Gastroesophageal sphincter (tissue), 4 donors: ENCODE measurements at regions not wholly inside any gene's neighbourhood (a gene's known extent, or its start where the extent isn't known, plus 50 kb on each side); places are given as distances from the start of the nearest gene placed in this dataset.

Experiments
- ATAC-seq: fragments of 150-250 bp; one replicate; pipeline ENCODE4 v1.9.1; 2016; ENCODE audit warnings: mild to moderate bottlenecking, moderate library complexity
- H3K27ac ChIP-seq, 4 donors: fragments of 200-600 bp; sonication (generic) in 3 of 4; 1 replicate in 3 of 4; 2 replicates in 1 of 4; pipeline ENCODE4 v1.5.1; 2016 to 2019
- H3K27me3 ChIP-seq: fragments of 200-600 bp; sonication (generic); one replicate; pipeline ENCODE4 v1.5.1; 2019
- H3K36me3 ChIP-seq, 2 donors: fragments of 200-600 bp; sonication (generic); one replicate each; pipeline ENCODE4 v1.5.1; 2019; ENCODE audit warnings: control low read depth in 1 of 2
- H3K4me1 ChIP-seq, 3 donors: fragments of 200-600 bp; sonication (generic); 1 replicate in 2 of 3; 2 replicates in 1 of 3; pipeline ENCODE4 v1.5.1; 2016 to 2019; ENCODE audit warnings: control low read depth in 2 of 3
- H3K4me3 ChIP-seq, 2 donors: fragments of 200-600 bp; sonication (generic); one replicate each; pipeline ENCODE4 v1.5.1; 2019; ENCODE audit warnings: mild to moderate bottlenecking in 1 of 2, moderate library complexity in 1 of 2
- H3K9me3 ChIP-seq, 3 donors: fragments of 200-600 bp; sonication (generic); one replicate each; pipeline ENCODE4 v1.5.1; 2017 to 2019; ENCODE audit warnings: control low read depth in 2 of 3
- EP300 ChIP-seq: sonication (generic); formaldehyde crosslinking; IDR thresholded peaks from one replicate; pipeline ENCODE4 v1.6.1; 2017; ENCODE audit warnings: antibody characterized with exemption, mild to moderate bottlenecking
- POLR2A ChIP-seq, 2 donors: fragments of 450-650 bp; IDR thresholded peaks; one replicate each; pipeline ENCODE4 v1.6.1; 2017; ENCODE audit warnings: antibody characterized with exemption in 2 of 2, mild to moderate bottlenecking in 2 of 2, moderate library complexity in 1 of 2
- POLR2AphosphoS5 ChIP-seq: sonication (generic); formaldehyde crosslinking; IDR thresholded peaks from one replicate; pipeline ENCODE4 v1.6.1; 2017; ENCODE audit warnings: antibody characterized with exemption
- WGBS, 2 donors: methylation state at CpG; one replicate each; pipeline ENCODE4 v1.1.5; 2018; ENCODE audit warnings: low coverage in 1 of 2; 5-methylcytosine and 5-hydroxymethylcytosine counted together
- TF ChIP-seq, protein P1 (sequence below), 4 experiments: fragments of 200-600 bp in 2 of 4; fragments of 450-650 bp in 2 of 4; sonication (generic) in 1 of 4; IDR thresholded peaks; one replicate each; pipeline ENCODE4 v1.5.1; 2017 to 2019; ENCODE audit warnings: antibody characterized with exemption in 4 of 4, mild to moderate bottlenecking in 2 of 4, moderate library complexity in 2 of 4

- Histone ChIP-seq H3K4me1 (no peaks in the 10 kb centered on the region), H3K4me3 (no peak overlapping the region), H3K27me3 (no peaks in the 10 kb centered on the region), H3K27ac (no peak overlapping the region), H3K9me3 (no peaks in the 10 kb centered on the region), H3K36me3 (no peaks in the 10 kb centered on the region)
- no peak for ATAC-seq
- 76 to 89% methylated on average over 2 of the region's 2 CpGs for WGBS, 2 donors
- TF ChIP-seq, protein P1, sequence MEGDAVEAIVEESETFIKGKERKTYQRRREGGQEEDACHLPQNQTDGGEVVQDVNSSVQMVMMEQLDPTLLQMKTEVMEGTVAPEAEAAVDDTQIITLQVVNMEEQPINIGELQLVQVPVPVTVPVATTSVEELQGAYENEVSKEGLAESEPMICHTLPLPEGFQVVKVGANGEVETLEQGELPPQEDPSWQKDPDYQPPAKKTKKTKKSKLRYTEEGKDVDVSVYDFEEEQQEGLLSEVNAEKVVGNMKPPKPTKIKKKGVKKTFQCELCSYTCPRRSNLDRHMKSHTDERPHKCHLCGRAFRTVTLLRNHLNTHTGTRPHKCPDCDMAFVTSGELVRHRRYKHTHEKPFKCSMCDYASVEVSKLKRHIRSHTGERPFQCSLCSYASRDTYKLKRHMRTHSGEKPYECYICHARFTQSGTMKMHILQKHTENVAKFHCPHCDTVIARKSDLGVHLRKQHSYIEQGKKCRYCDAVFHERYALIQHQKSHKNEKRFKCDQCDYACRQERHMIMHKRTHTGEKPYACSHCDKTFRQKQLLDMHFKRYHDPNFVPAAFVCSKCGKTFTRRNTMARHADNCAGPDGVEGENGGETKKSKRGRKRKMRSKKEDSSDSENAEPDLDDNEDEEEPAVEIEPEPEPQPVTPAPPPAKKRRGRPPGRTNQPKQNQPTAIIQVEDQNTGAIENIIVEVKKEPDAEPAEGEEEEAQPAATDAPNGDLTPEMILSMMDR (IDR thresholded peaks at IDR 0.05) = no peak
Observed at GRCh38 chr3:18901571-18901970, 246.7 kb upstream of the KCNH8 start.

DNA sequence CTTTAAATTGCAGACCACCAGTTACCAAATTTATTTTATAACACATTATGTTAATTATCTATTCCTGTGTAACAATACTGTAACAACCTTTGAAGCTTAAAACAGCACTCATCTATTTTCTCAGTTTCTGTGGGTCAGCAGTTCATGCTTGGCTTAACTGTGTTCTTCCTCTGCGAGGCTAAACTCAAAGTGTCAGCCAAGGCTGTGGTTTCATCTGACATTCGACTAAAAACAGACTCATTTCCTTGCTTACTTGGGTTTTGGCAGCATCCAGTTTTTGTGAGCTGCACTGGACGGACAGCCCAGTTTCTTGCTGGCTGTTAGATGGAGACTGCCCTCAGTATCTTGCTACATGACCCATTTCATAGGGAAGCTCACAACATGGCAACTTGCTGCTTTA is 247.3 kb upstream of the KCNH8 start:
- Histone ChIP-seq H3K4me3 (no peak overlapping the region), H3K36me3 (no peaks in the 10 kb centered on the region), H3K27ac (no peak overlapping the region), H3K9me3 (no peaks in the 10 kb centered on the region), H3K4me1 (no peaks in the 10 kb centered on the region), H3K27me3 (no peaks in the 10 kb centered on the region)
- TF ChIP-seq POLR2AphosphoS5 (no peak), EP300 (no peak), POLR2A (IDR thresholded peaks at IDR 0.05) (no peak)
- TF ChIP-seq, protein P1 (IDR thresholded peaks at IDR 0.05) = no peak
- 7 to 13% methylated on average over 3 of the region's 3 CpGs for WGBS, 2 donors
- ATAC-seq = no peak

DNA sequence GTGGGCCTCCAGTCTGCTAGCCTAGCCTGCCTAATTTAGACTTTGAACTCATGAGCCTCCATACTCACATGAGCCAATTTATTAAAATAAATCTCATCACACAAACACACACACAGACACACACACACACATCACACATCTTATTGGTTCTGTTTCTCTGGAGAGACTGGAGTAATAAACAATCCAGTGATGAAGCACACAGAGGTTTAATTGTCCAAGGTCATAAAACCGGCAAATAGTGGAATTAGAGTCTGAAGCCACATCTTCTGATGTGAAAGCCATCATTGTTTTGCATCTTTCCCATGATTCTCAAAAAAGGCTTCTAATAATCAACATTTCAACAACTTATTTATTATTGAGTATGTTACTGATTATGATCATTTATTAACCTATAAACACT is 249.4 kb upstream of the KCNH8 start:
- H3K36me3 ChIP-seq = no peaks in the 10 kb centered on the region
- no peak for TF ChIP-seq POLR2AphosphoS5
- TF ChIP-seq, protein P1 (IDR thresholded peaks at IDR 0.05) = no peak
- TF ChIP-seq EP300 = no peak
- no peak for TF ChIP-seq POLR2A (IDR thresholded peaks at IDR 0.05)
- WGBS, 2 donors = 67 to 85% methylated on average over 1 of the region's 1 CpG
- no peaks in the 10 kb centered on the region for H3K27me3 ChIP-seq
- H3K9me3 ChIP-seq = no peaks in the 10 kb centered on the region
- H3K4me3 ChIP-seq = no peak overlapping the region
- ATAC-seq = no peak
- H3K4me1 ChIP-seq = no peaks in the 10 kb centered on the region
- no peak overlapping the region for H3K27ac ChIP-seq

DNA sequence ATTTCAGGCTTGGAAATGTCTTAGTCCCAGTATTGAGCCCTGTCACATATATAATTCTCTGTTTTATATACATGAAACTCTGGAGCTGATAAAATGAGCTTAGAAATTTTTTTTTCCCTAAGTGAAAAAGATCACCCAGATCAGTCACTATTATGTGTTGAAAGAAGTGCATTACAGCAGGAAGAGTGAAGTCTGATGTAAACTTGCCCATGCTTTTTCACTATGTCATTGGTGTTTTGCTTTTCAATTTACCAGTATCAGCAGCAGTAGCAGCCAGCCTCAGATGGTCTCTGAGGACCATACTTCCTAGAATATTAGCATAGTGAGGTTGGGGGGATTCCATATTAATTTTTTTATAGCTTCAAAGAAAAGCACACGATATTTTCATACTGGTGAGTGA is 255.6 kb upstream of the KCNH8 start:
- Histone ChIP-seq H3K36me3 (no peaks in the 10 kb centered on the region), H3K27ac (no peak overlapping the region), H3K27me3 (no peaks in the 10 kb centered on the region), H3K4me3 (no peak overlapping the region), H3K9me3 (no peaks in the 10 kb centered on the region), H3K4me1 (no peaks in the 10 kb centered on the region)
- ATAC-seq = no peak
- WGBS, 2 donors = 43 to 56% methylated on average over 1 of the region's 1 CpG
- TF ChIP-seq, protein P1 (IDR thresholded peaks at IDR 0.05) = no peak
- TF ChIP-seq EP300 (no peak), POLR2A (IDR thresholded peaks at IDR 0.05) (no peak), POLR2AphosphoS5 (no peak)

GRCh38 chr3:18892047-18892446 is 256.3 kb upstream of the KCNH8 start:
- ATAC-seq = no peak
- 100% methylated on average over 2 of the region's 2 CpGs for WGBS, 2 donors
- Histone ChIP-seq H3K4me3 (no peak overlapping the region), H3K36me3 (no peaks in the 10 kb centered on the region), H3K27me3 (no peaks in the 10 kb centered on the region), H3K27ac (no peak overlapping the region), H3K4me1 (no peaks in the 10 kb centered on the region), H3K9me3 (no peaks in the 10 kb centered on the region)
- TF ChIP-seq EP300 (no peak), POLR2A (IDR thresholded peaks at IDR 0.05) (no peak), POLR2AphosphoS5 (no peak)
- TF ChIP-seq, protein P1 (IDR thresholded peaks at IDR 0.05) = no peak
